GM18867 (cell line): ENCODE measurements at regions not wholly inside any gene's neighbourhood (a gene's known extent, or its start where the extent isn't known, plus 50 kb on each side); places are given as distances from the start of the nearest gene placed in this dataset.

ENCODE experiments used
- ATAC-seq: cut with Tn5 transposase; IDR thresholded peaks from one replicate; pipeline ENCODE4 v1.9.1; 2021; ENCODE audit warnings: mild to moderate bottlenecking, moderate library complexity; ENCODE audit not compliant: unreplicated experiment

GRCh38 chr5:175388531-175388930 is 55.5 kb downstream of the DRD1 start:
- no peak for ATAC-seq

GRCh38 chr5:175387144-175387543 is 56.8 kb downstream of the DRD1 start:
- ATAC-seq = no peak

- no peak for ATAC-seq
Observed at GRCh38 chr5:175386526-175386925, 57.5 kb downstream of the DRD1 start.

GRCh38 chr5:175385691-175386362 is 58.2 kb downstream of the DRD1 start:
- no peak for ATAC-seq

DNA sequence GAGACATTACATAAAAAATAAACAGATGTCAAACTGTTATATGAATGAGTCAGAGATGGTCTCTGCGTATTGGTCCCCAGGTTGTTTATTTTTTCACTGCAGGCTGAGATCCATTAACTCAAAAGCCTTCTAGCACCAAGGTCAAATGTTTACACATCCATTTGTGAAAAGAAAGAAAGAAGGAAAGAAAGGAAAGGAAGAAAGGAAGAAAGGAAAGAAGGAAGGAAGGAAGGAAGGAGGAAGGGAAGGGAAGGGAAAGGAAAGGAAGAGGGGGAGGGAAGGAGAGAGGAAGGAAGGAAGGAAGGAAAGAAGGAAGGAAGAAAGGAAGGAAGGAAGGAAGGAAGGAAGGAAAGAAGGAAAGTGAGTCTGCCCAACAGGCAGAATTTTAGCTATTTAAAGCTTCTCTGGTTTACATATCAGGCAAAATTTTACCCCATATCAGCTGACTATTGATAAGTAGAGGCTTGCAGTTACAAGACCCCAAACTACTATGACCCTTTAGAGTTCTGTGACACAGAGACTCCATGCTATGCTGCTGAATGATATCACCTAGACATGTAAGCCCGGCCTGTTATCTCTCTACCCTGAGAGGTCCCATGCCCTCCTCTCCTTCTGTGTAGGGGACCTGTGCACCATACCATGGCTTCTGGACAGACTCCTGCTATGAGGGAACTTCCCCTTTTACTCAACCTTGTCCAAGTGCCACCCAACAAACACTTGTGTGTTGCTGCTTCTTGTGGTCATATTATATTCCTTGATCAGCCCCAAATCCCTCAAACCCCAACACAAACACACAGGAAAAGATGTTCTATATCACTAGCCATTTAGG is 59.0 kb downstream of the DRD1 start:
- ATAC-seq = no peak

DNA sequence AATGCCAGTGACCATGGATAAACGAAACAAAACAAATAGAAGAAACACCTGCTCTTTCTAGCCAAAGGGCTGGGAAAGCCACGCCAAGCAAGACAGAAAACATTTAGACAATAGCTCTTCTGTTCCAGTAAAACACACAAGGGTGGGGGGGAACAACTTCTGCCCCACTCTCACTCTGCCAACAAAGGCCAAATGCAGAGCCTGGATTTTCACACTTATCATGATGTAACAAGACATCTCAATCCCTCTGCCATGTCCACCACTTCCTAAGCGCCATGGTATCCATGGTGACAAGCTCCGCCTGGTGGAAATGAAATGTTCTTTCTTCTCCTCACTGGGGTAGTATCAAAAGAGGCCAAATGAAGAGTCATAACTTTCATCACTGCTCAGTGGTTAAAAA is 60.6 kb downstream of the DRD1 start:
- ATAC-seq = no peak

DNA sequence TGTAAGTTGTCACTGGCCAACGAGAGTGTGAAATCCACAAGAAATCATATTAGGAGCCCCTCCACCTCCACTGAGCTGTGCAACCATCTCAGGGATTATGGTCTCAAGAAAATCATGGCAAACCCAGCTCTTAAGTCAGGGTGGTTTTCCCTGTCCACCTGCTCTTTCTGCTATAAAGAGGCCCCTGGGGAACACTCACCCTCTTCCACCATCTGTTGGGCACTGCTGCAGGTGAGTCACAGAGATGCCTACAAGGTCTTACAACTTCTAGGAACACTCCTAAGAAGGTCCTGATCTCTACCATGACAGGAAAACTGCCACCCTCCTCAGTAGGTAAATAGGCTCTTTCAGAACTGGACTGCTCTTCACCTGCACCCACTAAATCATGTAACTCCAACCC is 61.8 kb downstream of the DRD1 start:
- no peak for ATAC-seq

DNA sequence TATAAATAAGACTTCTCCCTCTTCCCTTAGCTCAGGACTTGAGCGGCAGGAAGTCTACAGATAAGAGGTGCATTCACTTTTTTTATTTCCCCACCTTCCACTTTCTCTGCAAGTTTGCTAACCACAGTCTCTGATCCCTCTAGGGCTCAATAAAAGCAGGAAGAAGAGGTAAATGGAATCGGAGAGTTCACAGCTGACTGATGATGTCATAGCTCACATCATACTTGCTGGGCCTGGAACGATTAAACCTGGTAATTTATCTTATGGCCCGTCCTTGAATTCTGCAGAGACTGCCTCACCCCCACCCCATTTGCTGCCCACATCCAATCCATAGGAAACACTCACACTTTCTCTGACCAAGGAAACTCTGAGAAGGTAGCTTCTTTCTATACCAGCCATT is 62.9 kb downstream of the DRD1 start:
- no peak for ATAC-seq

GRCh38 chr5:175380701-175381100 is 63.3 kb downstream of the DRD1 start:
- no peak for ATAC-seq

GRCh38 chr5:175379867-175380266 is 64.1 kb downstream of the DRD1 start:
- ATAC-seq = no peak

DNA sequence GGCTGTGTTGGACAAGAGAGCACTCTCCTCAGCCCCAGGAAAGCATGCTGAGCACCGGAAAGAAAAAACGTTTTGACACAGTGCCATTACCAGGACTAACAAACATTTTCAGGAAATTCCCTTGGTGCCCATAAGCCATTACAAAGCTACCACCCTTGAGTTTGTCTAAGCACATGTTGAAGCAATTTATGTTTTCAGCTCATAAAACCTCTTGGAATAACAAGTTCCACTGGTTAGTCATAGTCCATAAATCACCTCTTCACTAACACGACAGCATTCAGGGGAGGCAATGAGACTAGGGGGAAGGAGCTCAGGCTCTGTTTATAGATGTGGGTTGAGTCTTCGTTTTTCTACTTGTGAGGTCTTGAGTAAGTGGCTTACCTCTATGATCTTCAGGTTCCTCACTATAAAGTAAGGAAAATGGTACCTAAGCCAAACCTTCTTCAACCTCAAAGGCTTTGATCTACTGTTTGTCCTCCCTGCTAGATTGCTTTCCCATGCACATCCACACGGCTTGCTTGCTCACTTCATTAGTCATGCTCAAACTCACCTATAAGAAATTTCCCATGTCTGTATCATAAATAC is 65.4 kb downstream of the DRD1 start:
- ATAC-seq = no peak

DNA sequence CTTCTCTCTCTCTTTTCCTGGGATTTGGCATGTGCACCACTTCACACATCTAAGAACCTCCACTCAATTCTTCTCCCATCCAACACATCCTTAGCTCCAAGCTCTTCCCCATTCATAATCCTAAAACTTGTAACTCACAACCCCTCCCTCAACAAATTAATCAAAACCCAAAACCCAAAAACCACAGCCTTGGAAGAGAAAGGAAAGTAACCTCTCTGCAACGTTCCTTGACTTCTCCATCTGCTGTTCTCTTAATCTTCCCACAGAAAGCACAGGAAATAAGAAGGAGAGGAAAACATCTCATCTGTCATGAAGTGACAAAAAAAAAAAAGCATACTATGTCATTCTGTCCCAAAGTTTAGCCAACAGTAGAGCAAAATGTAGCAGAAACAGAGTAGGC is 66.2 kb downstream of the DRD1 start:
- ATAC-seq = no peak

- ATAC-seq = no peak
Observed at GRCh38 chr5:175374166-175374875, 69.7 kb downstream of the DRD1 start.

DNA sequence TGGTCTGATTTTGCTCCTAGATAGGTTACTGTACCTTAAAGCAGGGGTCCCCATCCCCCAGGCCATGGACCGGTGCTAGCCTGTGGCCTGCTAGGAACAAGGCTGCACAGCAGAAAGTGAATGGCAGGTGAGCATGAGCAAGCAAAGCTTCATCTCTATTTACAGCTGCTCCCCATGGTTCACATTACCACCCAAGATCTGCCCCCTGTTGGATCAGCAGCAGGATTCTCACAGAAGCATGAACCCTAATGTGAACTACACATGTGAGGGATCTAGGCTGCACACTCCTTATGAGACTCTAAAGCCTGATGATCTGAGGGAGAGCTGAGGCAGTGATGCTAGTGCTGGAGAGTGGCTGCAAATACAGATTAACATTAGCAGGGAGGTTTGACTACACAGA is 78.1 kb downstream of the DRD1 start:
- ATAC-seq = no peak

DNA sequence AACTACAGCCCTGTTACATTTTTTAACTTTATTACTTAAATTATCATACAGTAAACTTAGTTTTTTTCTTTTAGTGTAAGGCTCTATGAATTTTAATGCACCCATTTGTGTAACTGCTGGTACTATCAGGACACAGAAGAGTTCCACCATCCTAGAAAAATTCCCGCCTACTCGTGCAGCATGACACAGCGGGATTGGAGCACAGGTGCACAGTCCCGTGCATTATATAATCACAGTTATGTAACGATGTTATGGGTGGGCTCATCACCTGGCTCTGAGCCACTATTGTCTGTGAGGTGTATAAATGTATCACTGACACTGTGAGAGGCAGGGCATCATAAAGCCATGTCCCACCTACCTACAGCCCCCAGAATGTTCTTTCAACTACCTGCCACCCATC is 80.7 kb downstream of the DRD1 start:
- ATAC-seq = no peak

- ATAC-seq = no peak
Observed at GRCh38 chr5:175357995-175358394, 86.0 kb downstream of the DRD1 start.

DNA sequence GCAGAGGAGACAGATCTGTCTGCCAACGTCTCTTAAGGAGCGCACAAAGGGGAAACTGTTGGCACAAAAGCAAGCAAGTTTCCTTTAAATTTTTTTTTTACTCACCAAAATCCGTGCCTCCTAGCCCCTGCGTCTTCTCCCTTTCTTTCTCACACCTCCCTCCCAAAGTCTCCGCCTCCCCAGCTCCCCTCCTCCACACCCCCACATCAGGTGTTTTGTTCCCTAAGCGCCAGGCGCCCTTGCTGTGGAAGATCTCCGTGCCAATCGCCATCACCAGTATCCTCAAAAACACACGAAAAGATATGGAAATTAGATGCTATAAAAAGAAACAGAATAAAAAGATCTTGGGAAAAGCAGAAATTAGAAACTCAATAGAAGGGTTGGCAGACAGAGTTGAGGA is 87.6 kb downstream of the DRD1 start:
- no peak for ATAC-seq

DNA sequence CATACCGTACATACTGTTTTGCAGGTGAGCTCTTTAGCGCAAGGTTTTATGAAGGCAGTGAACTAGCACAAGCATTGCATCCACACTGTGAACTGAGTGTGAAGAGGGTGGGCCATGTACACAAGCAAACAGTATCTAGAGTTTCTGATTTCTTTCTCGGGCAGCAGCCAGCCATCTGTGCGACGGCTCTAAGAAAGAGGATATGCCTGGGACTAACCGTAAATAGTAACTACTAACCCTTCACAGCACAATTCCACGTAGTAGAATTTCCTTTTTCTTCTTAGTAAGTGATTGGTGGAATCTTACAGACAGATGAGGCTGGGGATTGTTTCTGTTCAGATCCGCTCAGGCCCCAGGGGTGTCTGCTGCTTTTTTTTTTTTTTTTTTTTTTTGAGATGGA is 89.0 kb downstream of the DRD1 start:
- ATAC-seq = no peak

DNA sequence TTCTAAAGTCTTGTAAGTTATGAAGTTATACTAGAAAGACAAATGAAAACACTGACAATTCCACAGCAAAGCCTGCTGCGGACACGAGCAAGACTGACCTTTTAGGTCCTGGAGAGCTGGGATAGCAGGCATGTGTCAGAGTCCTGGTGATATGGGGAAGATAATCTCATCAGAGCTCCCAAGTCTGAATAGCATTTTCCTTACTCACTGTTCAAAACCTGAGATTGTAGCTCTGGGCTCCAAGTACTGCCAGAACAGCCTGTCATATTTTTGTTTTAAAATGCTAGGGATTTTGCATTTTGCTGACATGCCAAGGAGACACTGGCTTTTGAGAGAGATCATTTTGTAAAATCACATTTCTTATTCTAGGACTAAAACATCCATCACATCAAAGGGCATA is 90.1 kb downstream of the DRD1 start:
- ATAC-seq = no peak

- ATAC-seq = no peak
Observed at GRCh38 chr5:175351897-175352590, 91.9 kb downstream of the DRD1 start.

DNA sequence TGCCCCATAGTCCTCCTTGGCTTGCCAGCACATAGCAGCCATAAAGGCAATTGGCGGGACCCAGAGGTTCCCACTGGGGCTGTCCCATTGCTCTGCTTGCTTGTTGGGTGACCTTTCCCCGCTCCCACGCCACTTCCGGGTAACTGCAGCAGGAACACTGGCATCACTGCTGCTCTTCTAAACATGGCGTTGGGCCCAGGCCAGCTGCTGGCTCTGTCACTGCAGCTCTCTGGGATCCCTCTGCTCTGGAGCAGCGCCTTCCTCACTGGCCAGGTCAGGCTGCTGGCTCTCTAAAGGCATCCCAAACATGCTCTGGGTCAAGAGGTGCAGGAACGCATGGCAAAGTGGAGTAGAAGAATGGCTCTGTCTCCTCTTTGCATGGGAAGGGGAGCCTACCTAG is 92.9 kb downstream of the DRD1 start:
- ATAC-seq = no peak
